GM19395 (cell line): ENCODE measurements at regions not wholly inside any gene's neighbourhood (a gene's known extent, or its start where the extent isn't known, plus 50 kb on each side); places are given as distances from the start of the nearest gene placed in this dataset.

Experiments
- ATAC-seq: cut with Tn5 transposase; IDR thresholded peaks from one replicate; pipeline ENCODE4 v1.9.1; 2021; ENCODE audit warnings: mild to moderate bottlenecking, moderate library complexity; ENCODE audit not compliant: unreplicated experiment

GRCh38 chr13:72384186-72384823 lies 343.1 kb downstream of the MZT1 start:
- no peak for ATAC-seq

- no peak for ATAC-seq
These were observed 343.8 kb downstream of the MZT1 start for GRCh38 chr13:72383646-72384045.

- ATAC-seq, result no peak
These were observed 347.8 kb downstream of the MZT1 start for GRCh38 chr13:72379581-72379980.

- no peak for ATAC-seq
These were observed 359.4 kb downstream of the MZT1 start for GRCh38 chr13:72368031-72368430.

GRCh38 chr13:72346716-72347115 lies 380.7 kb downstream of the MZT1 start:
- no peak for ATAC-seq

- ATAC-seq, result no peak
These were observed 385.1 kb downstream of the MZT1 start for GRCh38 chr13:72342364-72342763.

- no peak for ATAC-seq
These were observed 385.5 kb downstream of the MZT1 start for GRCh38 chr13:72341904-72342303.

- ATAC-seq, result no peak
These were observed 409.9 kb downstream of the MZT1 start for GRCh38 chr13:72317346-72318109.

- no peak for ATAC-seq
These were observed 410.7 kb downstream of the MZT1 start for GRCh38 chr13:72316716-72317115.

GRCh38 chr13:72315312-72315711 lies 412.1 kb downstream of the MZT1 start:
- no peak for ATAC-seq

GRCh38 chr13:72314210-72314609 lies 413.2 kb downstream of the MZT1 start:
- no peak for ATAC-seq

- ATAC-seq, result no peak
These were observed 413.9 kb downstream of the MZT1 start for GRCh38 chr13:72313546-72313945.

- ATAC-seq, result no peak
These were observed 423.3 kb downstream of the MZT1 start for GRCh38 chr13:72303941-72304746.

GRCh38 chr13:72296246-72296645 lies 429.2 kb upstream of the DACH1 start:
- ATAC-seq, result no peak

GRCh38 chr13:72295153-72295552 lies 428.1 kb upstream of the DACH1 start:
- ATAC-seq, result no peak

GRCh38 chr13:72293206-72293605 lies 426.2 kb upstream of the DACH1 start:
- no peak for ATAC-seq

- no peak for ATAC-seq
These were observed 424.1 kb upstream of the DACH1 start for GRCh38 chr13:72290962-72291681.

- no peak for ATAC-seq
These were observed 419.4 kb upstream of the DACH1 start for GRCh38 chr13:72286421-72286820.

- ATAC-seq, result no peak
These were observed 417.8 kb upstream of the DACH1 start for GRCh38 chr13:72284791-72285190.

- ATAC-seq, result no peak
These were observed 394.7 kb upstream of the DACH1 start for GRCh38 chr13:72261732-72262131.

GRCh38 chr13:72259528-72259927 lies 392.5 kb upstream of the DACH1 start:
- no peak for ATAC-seq
